HEK293 (cell line): ENCODE measurements at regions not wholly inside any gene's neighbourhood (a gene's known extent, or its start where the extent isn't known, plus 50 kb on each side); places are given as distances from the start of the nearest gene placed in this dataset.
"Not testable (repeated sequence)": the region's sequence is repeated elsewhere in the genome, so short reads cannot be mapped to it uniquely, and the experiment has no call there.

ENCODE experiments used
- CTCF ChIA-PET: fragments of 350-600 bp; formaldehyde crosslinking; extraction: SDS; loops from one replicate; lab custom pipeline; 2021; ENCODE audit warnings: antibody characterized with exemption; lab: Yijun Ruan, JAX
- POLR2A ChIA-PET: fragments of 300-600 bp; formaldehyde crosslinking; extraction: SDS; loops from one replicate; lab custom pipeline; 2020; ENCODE audit warnings: antibody characterized with exemption, inconsistent platforms; lab: Yijun Ruan, JAX
- H3K27ac ChIP-seq: fragments of 200-500 bp; sonication (Bioruptor generic); 2 replicates; pipeline ENCODE4 v1.5.1; 2014; ENCODE audit warnings: low read depth, low read length, control low read depth, inconsistent platforms; ENCODE audit errors: extremely low read depth
- H3K36me3 ChIP-seq, 2 experiments: fragments of 200-500 bp in 1 of 2; sonication (Bioruptor generic) in 1 of 2; 1 replicate in 1 of 2; 2 replicates in 1 of 2; pipeline ENCODE4 v1.5.1; 2014 to 2017; ENCODE audit warnings: inconsistent platforms in 2 of 2, low read length in 2 of 2; ENCODE audit not compliant: control insufficient read depth in 2 of 2, insufficient read depth in 1 of 2
- H3K4me1 ChIP-seq: fragments of 200-500 bp; sonication (Bioruptor generic); 2 replicates; pipeline ENCODE4 v1.5.1; 2014; ENCODE audit warnings: mild to moderate bottlenecking, low read length, inconsistent platforms; ENCODE audit not compliant: control insufficient read depth, insufficient read depth
- H3K4me3 ChIP-seq: 2 replicates; pipeline ENCODE4 v1.5.1; 2011; ENCODE audit warnings: low read depth, mild to moderate bottlenecking, control low read depth, low read length, moderate library complexity
- H3K9me3 ChIP-seq: fragments of 200-500 bp; sonication (Bioruptor generic); 2 replicates; pipeline ENCODE4 v1.5.1; 2014; ENCODE audit warnings: low read depth, low read length, inconsistent platforms; ENCODE audit not compliant: control insufficient read depth, insufficient read depth
- BCL11A ChIP-seq: fragments of 450-650 bp; formaldehyde crosslinking; IDR thresholded peaks from 2 replicates; pipeline ENCODE4 v1.5.1; 2016; ENCODE audit warnings: low read depth, missing biosample characterization, missing genetic modification characterization
- EGR2 ChIP-seq: fragments of 450-650 bp; formaldehyde crosslinking; IDR thresholded peaks from 2 replicates; pipeline ENCODE4 v1.5.1; 2016; ENCODE audit warnings: low read depth, missing biosample characterization, missing genetic modification characterization
- FEZF1 ChIP-seq: fragments of 450-650 bp; formaldehyde crosslinking; IDR thresholded peaks from 2 replicates; pipeline ENCODE4 v1.5.1; 2016; ENCODE audit warnings: missing biosample characterization, missing genetic modification characterization
- GFI1B ChIP-seq: fragments of 450-650 bp; formaldehyde crosslinking; IDR thresholded peaks from 2 replicates; pipeline ENCODE4 v1.5.1; 2016; ENCODE audit warnings: missing biosample characterization, missing genetic modification characterization
- GLIS1 ChIP-seq: fragments of 450-650 bp; formaldehyde crosslinking; IDR thresholded peaks from 2 replicates; pipeline ENCODE4 v1.5.1; 2016; ENCODE audit warnings: missing biosample characterization, missing genetic modification characterization
- GLIS2 ChIP-seq: fragments of 450-650 bp; formaldehyde crosslinking; IDR thresholded peaks from 2 replicates; pipeline ENCODE4 v1.5.1; 2016; ENCODE audit warnings: missing biosample characterization, missing genetic modification characterization
- PRDM1 ChIP-seq: fragments of 450-650 bp; formaldehyde crosslinking; IDR thresholded peaks from 2 replicates; pipeline ENCODE4; 2016; ENCODE audit warnings: missing biosample characterization, missing genetic modification characterization
- YY1 ChIP-seq: fragments of 450-650 bp; formaldehyde crosslinking; IDR thresholded peaks from 2 replicates; pipeline ENCODE4 v1.5.1; 2018; ENCODE audit warnings: missing biosample characterization, missing genetic modification characterization
- ZBTB17 ChIP-seq: fragments of 450-650 bp; formaldehyde crosslinking; IDR thresholded peaks from 2 replicates; pipeline ENCODE4 v1.5.1; 2016; ENCODE audit warnings: missing biosample characterization, missing genetic modification characterization
- ZBTB26 ChIP-seq: fragments of 450-650 bp; formaldehyde crosslinking; optimal IDR thresholded peaks from 2 replicates; pipeline ENCODE3; 2016; ENCODE audit warnings: missing biosample characterization, mild to moderate bottlenecking, missing genetic modification characterization
- ZBTB48 ChIP-seq: fragments of 450-650 bp; formaldehyde crosslinking; IDR thresholded peaks from 2 replicates; pipeline ENCODE4 v1.5.1; 2016; ENCODE audit warnings: missing biosample characterization, missing genetic modification characterization
- ZBTB8A ChIP-seq: fragments of 450-650 bp; formaldehyde crosslinking; IDR thresholded peaks from 2 replicates; pipeline ENCODE4 v1.5.1; 2016; ENCODE audit warnings: missing biosample characterization, missing genetic modification characterization
- ZEB2 ChIP-seq: fragments of 450-650 bp; formaldehyde crosslinking; IDR thresholded peaks from 2 replicates; pipeline ENCODE4 v1.5.1; 2016; ENCODE audit warnings: missing biosample characterization, missing genetic modification characterization
- ZFHX2 ChIP-seq: fragments of 450-650 bp; formaldehyde crosslinking; conservative IDR thresholded peaks from 2 replicates; pipeline ENCODE4 v1.5.1; 2016; ENCODE audit warnings: missing biosample characterization, missing genetic modification characterization
- ZNF157 ChIP-seq: fragments of 450-650 bp; formaldehyde crosslinking; IDR thresholded peaks from 2 replicates; pipeline ENCODE4 v1.5.1; 2016; ENCODE audit warnings: missing biosample characterization, missing genetic modification characterization
- ZNF335 ChIP-seq: fragments of 450-650 bp; formaldehyde crosslinking; conservative IDR thresholded peaks from 2 replicates; pipeline ENCODE4 v1.5.1; 2016; ENCODE audit warnings: missing biosample characterization, missing genetic modification characterization
- ZNF433 ChIP-seq: fragments of 450-650 bp; formaldehyde crosslinking; IDR thresholded peaks from 2 replicates; pipeline ENCODE4 v1.5.1; 2016; ENCODE audit warnings: missing biosample characterization, missing genetic modification characterization, low read depth
- ZNF555 ChIP-seq: fragments of 450-650 bp; formaldehyde crosslinking; conservative IDR thresholded peaks from 2 replicates; pipeline ENCODE4 v1.5.1; 2017; ENCODE audit warnings: missing biosample characterization, mild to moderate bottlenecking, missing genetic modification characterization, inconsistent platforms
- ZNF610 ChIP-seq: fragments of 450-650 bp; formaldehyde crosslinking; IDR thresholded peaks from 2 replicates; pipeline ENCODE4 v1.5.1; 2016; ENCODE audit warnings: missing biosample characterization, missing genetic modification characterization, borderline replicate concordance
- ZNF623 ChIP-seq: fragments of 450-650 bp; formaldehyde crosslinking; IDR thresholded peaks from 2 replicates; pipeline ENCODE4 v1.5.1; 2016; ENCODE audit warnings: missing biosample characterization, missing genetic modification characterization
- ZSCAN23 ChIP-seq: fragments of 450-650 bp; formaldehyde crosslinking; IDR thresholded peaks from 2 replicates; pipeline ENCODE4 v1.5.1; 2016; ENCODE audit warnings: missing biosample characterization, missing genetic modification characterization

GRCh38 chr7:25600262-25600920 lies 372.1 kb upstream of the NPVF start:
- no peak for TF ChIP-seq ZNF555 (tag by site-specific recombination)
- no peak for TF ChIP-seq ZSCAN23
- no peak for TF ChIP-seq FEZF1 (tag by site-specific recombination)
- no peak for TF ChIP-seq ZNF433
- TF ChIP-seq ZNF610 (tag by site-specific recombination), result no peak
- TF ChIP-seq GFI1B, result no peak
- no peak for TF ChIP-seq BCL11A
- no peak for TF ChIP-seq ZNF623
- TF ChIP-seq ZNF157, result no peak
- Histone ChIP-seq H3K36me3 (no peaks in the 10 kb centered on the region), H3K4me3 (no peak overlapping the region), H3K27ac (no peak overlapping the region), H3K4me1 (no peaks in the 10 kb centered on the region), H3K9me3 (no peaks in the 10 kb centered on the region)
- POLR2A ChIA-PET, result interaction anchor here (0.6 kb wide), 1 partner anchor 716 kb away, joined by 3 read pairs; no protein-coding TSS in a partner anchor
- CTCF ChIA-PET, result interaction anchor here (0.7 to 1.3 kb wide), 2 partner anchors 35 to 209 kb away, joined by 3 to 5 read pairs; no protein-coding TSS in a partner anchor

DNA sequence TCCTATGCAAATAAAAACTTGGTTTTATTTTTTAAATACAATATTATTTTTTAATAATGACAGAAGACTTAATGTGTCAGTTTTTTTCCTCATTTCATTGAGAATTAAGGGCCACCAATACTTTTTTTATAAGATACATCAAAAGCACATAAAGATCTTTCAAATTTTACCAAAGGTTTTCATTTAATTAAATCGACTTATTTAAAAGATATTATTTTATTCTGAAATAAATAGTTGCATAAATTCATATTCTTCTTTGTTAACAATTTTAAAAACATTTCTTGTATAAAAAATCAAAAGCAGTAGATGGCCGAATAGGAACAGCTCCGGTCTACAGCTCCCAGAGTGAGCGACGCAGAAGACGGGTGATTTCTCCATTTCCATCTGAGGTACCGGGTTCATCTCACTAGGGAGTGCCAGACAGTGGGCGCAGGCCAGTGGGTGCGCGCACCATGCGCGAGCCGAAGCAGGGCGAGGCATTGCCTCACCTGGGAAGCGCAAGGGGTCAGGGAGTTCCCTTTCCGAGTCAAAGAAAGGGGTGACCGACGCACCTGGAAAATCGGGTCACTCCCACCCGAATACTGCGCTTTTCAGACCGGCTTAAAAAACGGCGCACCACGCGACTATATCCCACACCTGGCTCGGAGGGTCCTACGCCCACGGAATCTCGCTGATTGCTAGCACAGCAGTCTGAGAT lies 374.6 kb upstream of the NPVF start:
- H3K27ac ChIP-seq, H3K9me3 ChIP-seq, H3K4me1 ChIP-seq, H3K36me3 ChIP-seq: not testable (repeated sequence)
- POLR2A ChIA-PET, result interaction anchor here (0.6 kb wide), 1 partner anchor 1461 kb away, joined by 4 read pairs; no protein-coding TSS in a partner anchor
- TF ChIP-seq ZNF335 (peak; percentile 76), ZBTB17 (tag by site-specific recombination) (peak; percentile 88), ZBTB48 (tag by site-specific recombination) (0 out of 2 replicates have a peak, but pooled peaks have one; percentile 37), ZEB2 (tag by site-specific recombination) (0 out of 2 replicates have a peak, but pooled peaks have one; percentile 37), EGR2 (tag by site-specific recombination) (0 out of 2 replicates have a peak, but pooled peaks have one; percentile 14), YY1 (tag by site-specific recombination) (peak; percentile 20; the same call in 1 of the 2 replicates), ZBTB26 (tag by site-specific recombination) (peak; percentile 42), PRDM1 (tag by site-specific recombination) (0 out of 2 replicates have a peak, but pooled peaks have one; percentile 20), ZFHX2 (tag by site-specific recombination) (peak; percentile 49), ZBTB8A (tag by site-specific recombination) (0 out of 2 replicates have a peak, but pooled peaks have one; percentile 35)
- peak overlapping the region; percentile 39 for H3K4me3 ChIP-seq
- CTCF ChIA-PET, result interaction anchor here (0.7 kb wide), 1 partner anchor 109 kb away, joined by 3 read pairs; no protein-coding TSS in a partner anchor

GRCh38 chr7:25603427-25603740 lies 375.1 kb upstream of the NPVF start:
- POLR2A ChIA-PET, H3K4me1 ChIP-seq, H3K9me3 ChIP-seq, H3K36me3 ChIP-seq: not testable (repeated sequence)
- H3K4me3 ChIP-seq, result peak overlapping the region; percentile 39
- TF ChIP-seq ZFHX2 (tag by site-specific recombination) (0 out of 2 replicates have a peak, but pooled peaks have one; percentile 2), GLIS1 (peak; percentile 44; the same call in 1 of the 2 replicates), GLIS2 (tag by site-specific recombination) (peak; percentile 44; the same call in 1 of the 2 replicates)
- TF ChIP-seq, all 188 proteins: peak for 3; not testable (repeated sequence) for 185
- CTCF ChIA-PET, H3K27ac ChIP-seq: not testable (repeated sequence)
